ENCODE measurements at regions not wholly inside any gene's neighbourhood (a gene's known extent, or its start where the extent isn't known, plus 50 kb on each side); places are given as distances from the start of the nearest gene placed in this dataset.

DNA sequence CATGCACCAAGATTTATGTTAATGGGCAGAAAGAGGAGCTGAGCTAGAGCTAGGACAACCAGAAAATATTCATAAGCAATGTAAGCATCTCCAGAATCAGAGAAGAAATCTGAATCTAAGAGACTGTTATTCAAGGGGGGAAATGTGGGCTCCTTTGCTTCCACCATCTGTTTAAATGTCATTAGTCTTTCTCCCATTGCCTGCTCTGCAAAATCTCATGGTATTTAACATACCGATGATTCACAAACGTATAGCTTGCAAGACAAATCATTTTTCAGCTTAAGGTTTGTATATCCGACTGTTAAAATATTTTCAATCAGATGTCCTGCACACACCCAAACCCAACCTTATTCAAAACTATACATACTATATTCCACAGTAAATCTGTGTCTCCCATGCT lies 133.4 kb upstream of the TACR3 start:
- CTCF ChIA-PET, result no interaction called here
- WGBS (ENCODE audit: insufficient coverage), result 97% methylated on average over 3 of the region's 3 CpGs

DNA sequence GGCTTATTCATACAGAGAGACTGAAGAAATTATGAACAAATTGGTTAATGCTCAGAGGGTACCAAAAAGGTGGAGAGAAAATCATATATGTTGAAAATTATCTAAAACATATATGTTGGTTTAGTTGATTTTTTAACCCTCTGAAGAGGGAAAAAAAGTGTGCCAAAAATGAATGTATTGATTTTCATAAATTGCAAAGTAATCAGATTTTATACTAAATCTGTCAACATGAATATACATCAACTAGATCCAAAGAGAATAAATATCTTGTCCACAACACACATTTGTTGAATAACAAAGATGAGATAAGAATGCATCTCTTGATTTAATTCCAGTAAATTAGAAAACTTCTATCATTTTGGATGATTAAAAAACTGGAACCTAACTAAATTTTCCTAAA lies 125.3 kb upstream of the TACR3 start:
- ATAC-seq (ENCODE audit: low read depth), result no peak
- Histone ChIP-seq H2AFZ (ENCODE audit: insufficient read depth, low read depth, low read length, poor library complexity, severe bottlenecking) (no peak overlapping the region), H3K36me3 (replicated peaks in 1 of 2; ENCODE audit: control extremely low read depth in 1 of 2, control insufficient read depth in 1 of 2, extremely low read depth in 1 of 2, insufficient read depth in 2 of 2, low read length in 1 of 2) (no peaks in the 10 kb centered on the region), H3K4me3 (ENCODE audit: control extremely low read depth in 1 of 5, extremely low read depth in 1 of 5, insufficient read depth in 1 of 5, low read depth in 2 of 5, low read length in 4 of 5) (no peak overlapping the region), H3K27me3 (replicated peaks in 1 of 4; ENCODE audit: control extremely low read depth in 1 of 4, control insufficient read depth in 3 of 4, insufficient read depth in 4 of 4, low read length in 3 of 4) (no peaks in the 10 kb centered on the region), H4K20me1 (ENCODE audit: control insufficient read depth, insufficient read depth, low read length, poor library complexity, severe bottlenecking) (no peaks in the 10 kb centered on the region), H3K4me1 (ENCODE audit: control insufficient read depth in 2 of 2, insufficient read depth in 2 of 2, low read length in 2 of 2) (no peaks in the 10 kb centered on the region), H3K4me2 (replicated peaks; ENCODE audit: low read depth, low read length, poor library complexity, severe bottlenecking) (no peak overlapping the region), H3K79me2 (ENCODE audit: control insufficient read depth, insufficient read depth, low read length) (no peaks in the 10 kb centered on the region), H3K9me3 (ENCODE audit: control extremely low read depth in 1 of 3, control insufficient read depth in 2 of 3, insufficient read depth in 1 of 3, low read length in 2 of 3) (peaks cover 0 to 3% (median 0%) of the 10 kb centered on the region in 3 donors), H3K9ac (ENCODE audit: low read length) (no peak overlapping the region), H3K27ac (ENCODE audit: low read length in 2 of 2) (no peak overlapping the region)
- Mint-ChIP-seq H3K9me3 (ENCODE audit: insufficient read depth) (peaks cover 13% of the 10 kb centered on the region), H3K27ac (no peak overlapping the region), H3K27me3 (no peaks in the 10 kb centered on the region), H3K4me3 (no peak overlapping the region), H3K4me1 (no peaks in the 10 kb centered on the region)
- ChIA-PET POLR2A (no interaction called here), CTCF (no interaction called here)
- TF ChIP-seq, protein P1, sequence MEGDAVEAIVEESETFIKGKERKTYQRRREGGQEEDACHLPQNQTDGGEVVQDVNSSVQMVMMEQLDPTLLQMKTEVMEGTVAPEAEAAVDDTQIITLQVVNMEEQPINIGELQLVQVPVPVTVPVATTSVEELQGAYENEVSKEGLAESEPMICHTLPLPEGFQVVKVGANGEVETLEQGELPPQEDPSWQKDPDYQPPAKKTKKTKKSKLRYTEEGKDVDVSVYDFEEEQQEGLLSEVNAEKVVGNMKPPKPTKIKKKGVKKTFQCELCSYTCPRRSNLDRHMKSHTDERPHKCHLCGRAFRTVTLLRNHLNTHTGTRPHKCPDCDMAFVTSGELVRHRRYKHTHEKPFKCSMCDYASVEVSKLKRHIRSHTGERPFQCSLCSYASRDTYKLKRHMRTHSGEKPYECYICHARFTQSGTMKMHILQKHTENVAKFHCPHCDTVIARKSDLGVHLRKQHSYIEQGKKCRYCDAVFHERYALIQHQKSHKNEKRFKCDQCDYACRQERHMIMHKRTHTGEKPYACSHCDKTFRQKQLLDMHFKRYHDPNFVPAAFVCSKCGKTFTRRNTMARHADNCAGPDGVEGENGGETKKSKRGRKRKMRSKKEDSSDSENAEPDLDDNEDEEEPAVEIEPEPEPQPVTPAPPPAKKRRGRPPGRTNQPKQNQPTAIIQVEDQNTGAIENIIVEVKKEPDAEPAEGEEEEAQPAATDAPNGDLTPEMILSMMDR (IDR thresholded peaks at IDR 0.05), result no peak
- no peak for TF ChIP-seq EZH2 (IDR thresholded peaks at IDR 0.05; ENCODE audit: borderline replicate concordance, insufficient read depth, low read depth, low read length, poor library complexity, severe bottlenecking)
- intact Hi-C loops (cut with micrococcal nuclease), result no loop called here
- no peak for DNase-seq

More for the DNA sequence above, 133.4 kb upstream of the TACR3 start:
- DNase-seq, result no peak
- H3K36me3 ChIP-seq (replicated peaks in 1 of 2; ENCODE audit: control extremely low read depth in 1 of 2, control insufficient read depth in 1 of 2, extremely low read depth in 1 of 2, insufficient read depth in 2 of 2, low read length in 1 of 2), result no peaks in the 10 kb centered on the region
- H3K27me3 Mint-ChIP-seq, result no peaks in the 10 kb centered on the region
- H3K4me3 Mint-ChIP-seq, result no peak overlapping the region
- H3K9ac ChIP-seq (ENCODE audit: low read length), result no peak overlapping the region
- no peaks in the 10 kb centered on the region for H3K4me1 Mint-ChIP-seq
- intact Hi-C loops (cut with micrococcal nuclease), result no loop called here
- no peak overlapping the region for H3K27ac ChIP-seq (ENCODE audit: low read length in 2 of 2)
- H3K9me3 Mint-ChIP-seq (ENCODE audit: insufficient read depth), result peaks cover 5% of the 10 kb centered on the region
- no peak for TF ChIP-seq EZH2 (IDR thresholded peaks at IDR 0.05; ENCODE audit: borderline replicate concordance, insufficient read depth, low read depth, low read length, poor library complexity, severe bottlenecking)
- no peaks in the 10 kb centered on the region for H3K79me2 ChIP-seq (ENCODE audit: control insufficient read depth, insufficient read depth, low read length)
- H3K27me3 ChIP-seq (replicated peaks in 1 of 4; ENCODE audit: control extremely low read depth in 1 of 4, control insufficient read depth in 3 of 4, insufficient read depth in 4 of 4, low read length in 3 of 4), result no peaks in the 10 kb centered on the region
- POLR2A ChIA-PET, result no interaction called here
- no peaks in the 10 kb centered on the region for H4K20me1 ChIP-seq (ENCODE audit: control insufficient read depth, insufficient read depth, low read length, poor library complexity, severe bottlenecking)
- no peak overlapping the region for H3K4me3 ChIP-seq (ENCODE audit: control extremely low read depth in 1 of 5, extremely low read depth in 1 of 5, insufficient read depth in 1 of 5, low read depth in 2 of 5, low read length in 4 of 5)
- no peak overlapping the region for H2AFZ ChIP-seq (ENCODE audit: insufficient read depth, low read depth, low read length, poor library complexity, severe bottlenecking)
- no peak overlapping the region for H3K4me2 ChIP-seq (replicated peaks; ENCODE audit: low read depth, low read length, poor library complexity, severe bottlenecking)
- ATAC-seq (ENCODE audit: low read depth), result no peak
- peaks cover 0 to 2% (median 0%) of the 10 kb centered on the region in 3 donors for H3K9me3 ChIP-seq (ENCODE audit: control extremely low read depth in 1 of 3, control insufficient read depth in 2 of 3, insufficient read depth in 1 of 3, low read length in 2 of 3)
- H3K4me1 ChIP-seq (ENCODE audit: control insufficient read depth in 2 of 2, insufficient read depth in 2 of 2, low read length in 2 of 2), result no peaks in the 10 kb centered on the region
- no peak overlapping the region for H3K27ac Mint-ChIP-seq

All from B cell (primary cell).